Epithelial cell of esophagus (primary cell): ENCODE measurements at regions not wholly inside any gene's neighbourhood (a gene's known extent, or its start where the extent isn't known, plus 50 kb on each side); places are given as distances from the start of the nearest gene placed in this dataset.
"Not testable (repeated sequence)": the region's sequence is repeated elsewhere in the genome, so short reads cannot be mapped to it uniquely, and the experiment has no call there.

Source experiments
- DNase-seq: peaks from one replicate; pipeline ENCODE4 v3.0.0; 2010; ENCODE audit warnings: low read depth
- H3K4me3 ChIP-seq: 2 replicates; pipeline ENCODE4 v1.5.1; 2011; ENCODE audit warnings: mild to moderate bottlenecking, low read length, control low read depth
- TF ChIP-seq, protein P1 (sequence below): IDR thresholded peaks from 2 replicates; pipeline ENCODE4 v1.5.1; 2011; ENCODE audit warnings: low read depth, mild to moderate bottlenecking, low read length, control low read depth, inconsistent platforms; ENCODE audit not compliant: insufficient read depth; ENCODE audit errors: missing control alignments

DNA sequence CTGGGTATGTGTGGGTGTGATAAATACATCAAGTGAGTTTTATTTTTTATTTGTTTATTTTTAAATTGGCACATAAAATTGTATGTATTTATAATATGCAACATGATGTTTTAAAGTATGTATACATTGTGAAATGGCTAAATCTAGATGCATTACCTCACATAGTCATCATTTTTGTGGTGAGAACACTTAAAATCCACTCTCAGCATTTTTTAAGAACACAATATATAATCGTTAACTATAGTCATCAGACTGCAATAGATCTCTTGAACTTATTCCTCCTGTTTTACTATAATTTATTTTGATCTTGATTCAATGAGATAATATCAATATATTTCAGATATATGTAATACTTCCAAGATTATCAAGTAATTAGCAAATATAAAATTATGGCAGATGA is 93.9 kb upstream of the ALDH1A1 start:
- DNase-seq: no peak
- TF ChIP-seq, protein P1, sequence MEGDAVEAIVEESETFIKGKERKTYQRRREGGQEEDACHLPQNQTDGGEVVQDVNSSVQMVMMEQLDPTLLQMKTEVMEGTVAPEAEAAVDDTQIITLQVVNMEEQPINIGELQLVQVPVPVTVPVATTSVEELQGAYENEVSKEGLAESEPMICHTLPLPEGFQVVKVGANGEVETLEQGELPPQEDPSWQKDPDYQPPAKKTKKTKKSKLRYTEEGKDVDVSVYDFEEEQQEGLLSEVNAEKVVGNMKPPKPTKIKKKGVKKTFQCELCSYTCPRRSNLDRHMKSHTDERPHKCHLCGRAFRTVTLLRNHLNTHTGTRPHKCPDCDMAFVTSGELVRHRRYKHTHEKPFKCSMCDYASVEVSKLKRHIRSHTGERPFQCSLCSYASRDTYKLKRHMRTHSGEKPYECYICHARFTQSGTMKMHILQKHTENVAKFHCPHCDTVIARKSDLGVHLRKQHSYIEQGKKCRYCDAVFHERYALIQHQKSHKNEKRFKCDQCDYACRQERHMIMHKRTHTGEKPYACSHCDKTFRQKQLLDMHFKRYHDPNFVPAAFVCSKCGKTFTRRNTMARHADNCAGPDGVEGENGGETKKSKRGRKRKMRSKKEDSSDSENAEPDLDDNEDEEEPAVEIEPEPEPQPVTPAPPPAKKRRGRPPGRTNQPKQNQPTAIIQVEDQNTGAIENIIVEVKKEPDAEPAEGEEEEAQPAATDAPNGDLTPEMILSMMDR: no peak
- H3K4me3 ChIP-seq: no peak overlapping the region

DNA sequence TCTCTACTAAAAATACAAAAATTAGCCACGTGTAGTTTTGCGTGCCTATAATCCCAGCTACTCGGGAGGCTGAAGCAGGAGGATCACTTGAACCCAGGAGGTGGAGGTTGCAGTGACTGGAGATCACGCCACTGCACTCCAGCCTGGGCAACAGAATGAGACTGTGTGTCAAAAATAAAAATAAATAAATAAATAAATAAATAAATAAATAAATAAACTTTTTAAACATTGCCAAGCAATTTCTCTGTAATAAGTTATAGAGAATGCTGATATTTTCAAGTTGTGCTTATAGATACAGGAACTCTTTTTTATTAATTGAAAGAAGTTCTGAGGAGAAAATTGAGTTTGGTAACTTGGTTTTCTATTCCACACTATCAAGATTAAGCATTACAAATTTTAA is 91.9 kb upstream of the ALDH1A1 start:
- H3K4me3 ChIP-seq, DNase-seq: not testable (repeated sequence)

DNA sequence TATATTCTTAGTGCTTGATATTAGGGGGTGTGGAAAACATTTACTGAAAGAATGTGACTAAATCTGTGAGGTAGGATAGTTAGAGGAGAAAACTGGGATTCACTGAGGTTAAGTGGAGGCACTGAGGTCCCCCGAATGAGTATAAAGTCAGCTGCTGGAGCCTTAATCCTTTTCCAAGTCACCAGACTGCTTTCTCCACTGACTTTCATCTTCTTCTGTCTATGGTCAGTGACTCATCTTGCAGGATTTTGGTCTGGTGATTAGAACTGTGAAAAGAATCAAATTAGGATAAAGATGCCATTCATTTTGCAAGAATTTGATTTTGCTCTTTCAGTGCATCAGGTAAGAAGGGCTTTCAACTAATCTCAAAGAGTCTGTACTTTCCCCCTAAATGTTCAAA is 89.3 kb upstream of the ALDH1A1 start:
- no peak overlapping the region for H3K4me3 ChIP-seq
- peak; percentile 17 for DNase-seq
- TF ChIP-seq, protein P1: no peak

DNA sequence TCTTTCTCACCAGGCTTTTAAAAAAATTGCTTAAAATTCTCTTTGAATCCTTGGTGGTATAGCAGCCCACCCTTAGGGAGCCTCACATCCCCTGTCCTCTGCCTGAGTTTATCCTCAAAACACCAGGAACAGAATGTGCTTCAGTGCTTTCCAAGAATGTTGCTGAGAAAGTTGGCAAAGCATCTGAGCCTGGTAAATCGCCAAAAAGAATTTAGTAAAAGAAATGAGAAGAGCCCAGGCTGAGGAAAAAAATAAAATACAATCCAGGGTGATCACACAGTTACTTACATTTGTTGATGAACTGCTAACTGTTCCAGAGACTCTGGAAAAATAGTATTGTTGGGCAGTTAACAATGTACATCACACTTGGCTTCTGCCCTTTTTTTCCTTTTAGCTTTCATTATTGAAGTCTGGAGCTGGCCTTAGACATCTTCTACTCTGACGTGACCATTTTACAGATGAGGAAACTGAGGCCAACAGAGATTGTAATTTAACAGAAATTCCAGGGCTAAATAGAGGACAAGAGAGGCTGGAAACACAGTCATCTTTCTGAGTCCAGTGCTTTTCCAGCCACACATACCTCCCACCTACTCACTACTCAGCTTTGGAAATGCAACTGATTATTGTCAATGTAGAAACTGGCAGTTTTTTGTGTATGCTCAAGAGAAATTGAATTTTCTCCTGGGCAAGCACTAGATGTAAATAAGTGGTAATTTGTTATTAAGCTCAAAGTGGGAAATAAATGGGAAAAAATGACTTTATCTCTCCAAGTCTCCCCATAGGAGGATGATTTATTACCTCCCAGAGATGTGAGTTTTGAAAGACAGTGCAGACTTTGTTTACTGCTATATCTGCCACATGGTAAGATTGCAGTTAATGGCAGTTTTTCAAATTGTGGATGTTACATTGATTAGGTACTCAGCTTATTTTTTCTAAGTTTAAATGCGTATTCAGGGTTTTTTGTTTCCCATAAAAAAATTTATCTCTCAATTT is 86.7 kb upstream of the ALDH1A1 start:
- DNase-seq: no peak
- H3K4me3 ChIP-seq: no peak overlapping the region
- TF ChIP-seq, protein P1: no peak

DNA sequence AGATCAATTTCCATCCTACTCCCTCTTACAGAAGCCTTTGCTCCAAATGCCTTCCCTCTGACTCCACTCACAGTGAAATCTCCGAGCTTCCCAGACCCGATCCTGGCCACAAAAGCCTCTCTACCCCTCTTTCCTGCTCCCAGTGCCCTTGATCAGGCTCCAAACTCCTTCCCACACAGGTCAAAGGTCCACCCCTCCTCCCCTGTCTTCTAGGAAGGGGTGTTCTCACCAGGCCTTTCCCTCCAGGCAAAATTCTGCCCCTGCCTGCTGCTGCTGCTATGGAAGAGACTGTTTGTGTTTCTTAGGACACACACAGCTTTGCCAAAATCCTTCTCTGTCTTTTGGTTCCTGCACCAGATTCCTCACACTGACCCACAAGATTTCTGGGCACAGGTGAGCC is 85.8 kb upstream of the ALDH1A1 start:
- no peak for DNase-seq
- no peak overlapping the region for H3K4me3 ChIP-seq
- TF ChIP-seq, protein P1: no peak

DNA sequence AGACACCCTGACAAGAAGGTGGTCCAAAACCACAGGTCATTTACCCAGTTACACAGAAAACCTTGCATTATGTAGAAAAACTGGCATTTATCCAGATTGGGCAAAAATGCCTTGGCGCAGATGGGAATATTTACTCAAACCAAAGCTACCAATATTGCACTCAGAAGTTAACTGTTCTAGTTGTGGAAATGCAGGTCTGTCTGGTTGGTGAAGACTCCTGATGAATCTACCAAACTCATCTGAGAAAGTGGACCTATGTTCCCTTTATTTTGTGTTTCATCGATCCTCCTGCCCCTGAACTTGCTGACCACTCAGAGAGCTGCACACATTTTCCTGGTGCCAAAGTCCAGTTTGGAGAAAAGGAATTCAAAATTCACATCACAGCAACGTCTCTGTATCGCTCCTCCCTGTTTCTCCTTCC is 85.2 kb upstream of the ALDH1A1 start:
- DNase-seq: no peak
- no peak overlapping the region for H3K4me3 ChIP-seq
- TF ChIP-seq, protein P1: no peak

DNA sequence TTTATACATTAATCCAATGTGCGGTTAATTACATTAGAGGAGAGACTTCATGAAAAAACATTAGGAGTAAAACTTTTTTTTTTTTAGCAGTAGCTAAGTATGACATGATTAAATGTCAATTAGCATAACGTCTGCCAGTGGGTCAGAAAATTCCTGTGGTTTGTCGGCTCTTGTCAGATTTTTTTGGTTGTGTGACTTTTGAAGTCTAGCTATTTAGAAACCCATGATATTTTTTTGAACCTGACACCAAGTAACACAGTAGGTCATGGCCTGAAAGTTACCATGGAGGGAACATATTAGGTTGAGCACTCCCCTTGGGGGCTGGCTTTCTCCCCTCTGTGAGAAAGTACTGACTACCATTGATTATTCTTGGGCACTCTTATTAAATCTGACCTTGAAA is 84.8 kb upstream of the ALDH1A1 start:
- TF ChIP-seq, protein P1: no peak
- H3K4me3 ChIP-seq: no peak overlapping the region
- peak; percentile 7 for DNase-seq
